Activated naive CD8-positive, alpha-beta T cell treated with anti-CD3 and anti-CD28 coated beads for 36 hours (primary cell): ENCODE measurements at regions not wholly inside any gene's neighbourhood (a gene's known extent, or its start where the extent isn't known, plus 50 kb on each side); places are given as distances from the start of the nearest gene placed in this dataset.
"Not testable (repeated sequence)": the region's sequence is repeated elsewhere in the genome, so short reads cannot be mapped to it uniquely, and the experiment has no call there.

ENCODE experiments used
- DNase-seq: peaks from one replicate; pipeline ENCODE4 v3.0.0; 2021
- H3K27ac Mint-ChIP-seq: one replicate; pipeline ENCODE4 v1.8.0; 2022; ENCODE audit warnings: mild to moderate bottlenecking, moderate library complexity, mixed read lengths
- H3K27me3 Mint-ChIP-seq: one replicate; pipeline ENCODE4 v1.8.0; 2022; ENCODE audit warnings: mild to moderate bottlenecking, mixed read lengths
- H3K36me3 Mint-ChIP-seq: one replicate; pipeline ENCODE4 v1.8.0; 2021; ENCODE audit warnings: mild to moderate bottlenecking, mixed read lengths
- H3K4me1 Mint-ChIP-seq: one replicate; pipeline ENCODE4 v1.8.0; 2021; ENCODE audit warnings: mixed read lengths
- H3K4me3 Mint-ChIP-seq: one replicate; pipeline ENCODE4 v1.8.0; 2022; ENCODE audit warnings: mild to moderate bottlenecking, moderate library complexity, mixed read lengths
- H3K9me3 Mint-ChIP-seq: one replicate; pipeline ENCODE4 v1.8.0; 2022; ENCODE audit warnings: mixed read lengths

DNA sequence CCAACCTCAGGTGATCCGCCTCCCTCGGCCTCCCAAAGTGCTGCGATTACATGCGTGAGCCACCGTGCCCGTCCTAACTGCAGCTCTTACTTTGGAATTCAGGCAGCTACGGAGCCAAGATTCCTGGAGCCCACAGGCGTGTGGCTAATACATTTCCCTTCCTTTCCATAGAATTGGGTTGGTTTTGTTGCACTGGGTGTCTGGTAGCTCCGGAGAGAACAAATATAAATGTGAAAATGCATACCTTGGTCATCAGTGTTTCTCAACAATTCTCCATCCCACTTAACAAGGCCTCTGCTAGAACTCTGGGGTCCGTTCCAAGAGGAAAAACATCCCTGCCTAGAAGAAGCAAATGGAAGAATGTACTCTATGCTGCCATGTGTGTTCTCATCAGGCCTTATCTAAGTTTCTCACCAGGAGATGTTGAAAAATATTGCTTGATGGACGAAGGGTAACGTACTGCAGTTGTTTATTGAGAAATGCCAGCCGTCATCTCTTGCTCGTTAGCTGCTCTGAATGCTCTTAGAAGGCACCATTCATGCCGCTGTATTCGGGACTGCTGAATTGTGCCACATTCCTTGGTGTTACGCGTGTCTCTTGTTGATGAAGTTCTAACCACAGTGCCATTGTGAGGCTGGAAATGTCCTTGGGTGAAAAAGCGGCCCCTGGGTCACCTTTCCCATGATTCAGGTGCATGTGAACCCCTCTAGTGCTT is 50.5 kb upstream of the CD99 start:
- H3K4me3 Mint-ChIP-seq, result no peak overlapping the region
- H3K27ac Mint-ChIP-seq, result no peak overlapping the region
- DNase-seq, result no peak

DNA sequence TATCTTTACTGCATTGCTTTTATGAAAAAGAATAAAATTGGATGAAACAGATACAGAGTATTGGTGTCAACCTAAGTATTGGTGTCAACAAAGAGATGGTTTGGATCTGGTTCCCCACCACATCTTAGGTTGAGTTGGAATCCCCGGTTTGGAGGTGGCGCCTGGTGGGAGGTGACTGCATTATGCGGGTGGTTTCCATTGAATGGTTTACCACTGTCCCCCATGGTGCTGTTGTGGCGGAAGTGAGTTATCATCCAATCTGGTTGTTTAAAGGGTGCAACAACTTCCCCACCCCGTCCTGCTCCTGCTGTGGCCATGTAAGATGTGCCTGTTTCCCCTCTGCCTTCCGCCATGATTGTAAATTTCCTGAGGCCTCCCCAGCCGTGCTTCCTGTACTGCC is 52.8 kb upstream of the CD99 start:
- Mint-ChIP-seq H3K4me1 (peaks cover 20% of the 10 kb centered on the region), H3K36me3 (peaks cover 30% of the 10 kb centered on the region), H3K27ac (peak overlapping the region; percentile 54), H3K27me3 (no peaks in the 10 kb centered on the region), H3K4me3 (peak overlapping the region; percentile 2), H3K9me3 (peaks cover 1% of the 10 kb centered on the region)
- DNase-seq, result peak; percentile 54

More for the DNA sequence above, 50.5 kb upstream of the CD99 start:
- Mint-ChIP-seq H3K9me3 (peaks cover 1% of the 10 kb centered on the region), H3K27me3 (no peaks in the 10 kb centered on the region), H3K4me1 (peaks cover 20% of the 10 kb centered on the region), H3K36me3 (peaks cover 32% of the 10 kb centered on the region)

DNA sequence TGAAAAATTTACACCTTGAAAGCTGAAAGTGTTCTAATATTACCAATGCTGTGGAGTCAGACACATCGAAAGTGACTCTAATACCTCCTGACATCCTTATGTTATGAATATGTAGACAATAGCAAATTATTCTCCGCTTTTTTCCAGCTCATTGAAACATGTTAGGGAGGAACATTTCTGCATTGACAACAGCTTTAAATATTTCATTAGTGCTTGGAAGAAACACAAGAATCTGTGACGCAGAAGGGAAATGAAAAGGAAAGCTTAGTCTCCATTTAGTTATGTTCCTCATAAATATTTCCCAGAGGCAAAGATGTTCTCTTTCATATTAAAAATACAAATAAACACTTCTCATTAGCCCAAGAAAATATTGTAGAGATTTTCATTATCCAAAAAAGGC is 55.8 kb upstream of the CD99 start:
- H3K4me1 Mint-ChIP-seq, result peaks cover 19% of the 10 kb centered on the region

DNA sequence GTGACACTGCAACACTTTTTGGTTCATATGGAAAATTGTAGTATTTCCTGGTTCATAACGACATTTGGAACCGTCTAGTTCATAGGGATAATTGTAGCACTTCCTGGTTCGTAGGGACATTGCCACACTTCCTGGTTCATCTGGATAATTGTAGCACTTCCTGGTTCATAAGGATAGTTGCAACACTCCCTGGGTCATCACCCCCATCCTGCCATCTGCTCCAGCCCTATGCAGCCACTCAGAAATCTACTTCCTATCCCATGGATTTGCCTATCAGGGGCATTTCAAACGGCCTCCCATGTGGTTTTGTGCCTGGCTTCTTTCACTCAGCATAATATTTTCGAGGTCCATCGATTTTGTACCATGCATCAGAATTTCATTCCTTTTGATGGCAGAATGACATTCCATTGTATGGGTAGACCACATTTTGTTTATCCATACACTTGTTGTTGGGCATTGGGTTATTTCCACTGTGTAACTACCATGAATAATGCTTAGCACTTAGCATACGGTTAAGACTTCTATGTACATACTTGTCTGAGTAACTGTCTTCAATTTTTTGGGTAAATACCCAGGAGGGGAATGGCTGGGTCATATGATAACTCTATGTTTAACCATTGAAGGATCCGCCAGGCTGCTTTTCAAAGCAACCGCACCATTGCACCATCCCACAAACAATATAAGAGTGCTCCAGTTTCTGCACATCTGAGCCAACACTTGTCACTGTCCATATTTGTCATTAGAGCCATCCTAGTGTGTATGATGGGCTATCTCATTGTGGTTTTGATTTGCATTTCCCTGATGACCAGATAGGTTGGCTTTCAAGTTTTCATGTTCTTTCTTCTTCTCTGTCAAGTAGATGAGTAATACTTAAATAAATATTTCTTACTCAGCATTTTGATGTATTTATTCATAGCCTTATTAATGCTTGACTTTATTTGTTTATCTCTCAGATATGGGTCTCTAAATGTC is 58.3 kb upstream of the CD99 start:
- no peaks in the 10 kb centered on the region for H3K27me3 Mint-ChIP-seq
- peaks cover 30% of the 10 kb centered on the region for H3K4me1 Mint-ChIP-seq
- H3K27ac Mint-ChIP-seq, result no peak overlapping the region
- no peak overlapping the region for H3K4me3 Mint-ChIP-seq
- H3K9me3 Mint-ChIP-seq, result peaks cover 40% of the 10 kb centered on the region
- H3K36me3 Mint-ChIP-seq, result peaks cover 56% of the 10 kb centered on the region
- DNase-seq, result no peak

More for the DNA sequence above, 55.8 kb upstream of the CD99 start:
- H3K27me3 Mint-ChIP-seq, result no peaks in the 10 kb centered on the region
- peaks cover 23% of the 10 kb centered on the region for H3K9me3 Mint-ChIP-seq
- no peak overlapping the region for H3K4me3 Mint-ChIP-seq
- no peak overlapping the region for H3K27ac Mint-ChIP-seq
- DNase-seq, result no peak
- peaks cover 52% of the 10 kb centered on the region for H3K36me3 Mint-ChIP-seq

DNA sequence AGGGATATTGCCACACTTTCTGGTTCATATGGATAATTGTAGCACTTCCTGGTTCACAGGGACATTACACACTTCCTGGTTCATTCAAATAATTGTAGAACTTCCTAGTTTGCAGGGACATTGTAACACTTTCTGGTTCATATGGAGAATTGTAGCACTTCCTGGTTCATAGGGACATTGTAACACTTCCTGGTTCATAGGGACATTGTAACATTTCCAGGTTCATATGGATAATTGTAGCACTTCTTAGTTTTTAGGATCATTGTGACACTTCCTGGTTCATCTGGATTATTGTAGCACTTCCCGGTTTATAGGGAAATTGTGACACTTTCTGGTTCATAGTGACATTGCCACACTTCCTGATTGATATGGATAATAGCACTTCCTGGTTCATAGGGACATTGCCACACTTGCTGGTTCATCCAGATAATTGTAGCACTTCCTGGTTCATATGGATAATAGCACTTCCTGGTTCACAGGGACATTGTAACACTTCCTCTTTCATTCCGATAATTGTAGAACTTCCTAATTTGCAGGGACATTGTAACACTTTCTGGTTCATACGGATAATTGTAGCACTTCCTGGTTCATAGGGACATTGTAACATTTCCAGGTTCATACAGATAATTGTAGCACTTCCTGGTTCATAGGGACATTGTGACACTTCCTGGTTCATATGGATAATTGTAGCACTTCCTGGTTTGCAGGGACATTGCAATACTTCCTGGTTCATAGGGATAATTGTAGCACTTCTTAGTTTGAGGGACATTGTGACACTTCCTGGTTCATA is 59.2 kb upstream of the CD99 start:
- Mint-ChIP-seq H3K4me3 (no peak overlapping the region), H3K9me3 (peaks cover 40% of the 10 kb centered on the region), H3K27ac (peak overlapping the region; percentile 89), H3K36me3 (peaks cover 60% of the 10 kb centered on the region), H3K4me1 (peaks cover 34% of the 10 kb centered on the region), H3K27me3 (no peaks in the 10 kb centered on the region)
- no peak for DNase-seq

DNA sequence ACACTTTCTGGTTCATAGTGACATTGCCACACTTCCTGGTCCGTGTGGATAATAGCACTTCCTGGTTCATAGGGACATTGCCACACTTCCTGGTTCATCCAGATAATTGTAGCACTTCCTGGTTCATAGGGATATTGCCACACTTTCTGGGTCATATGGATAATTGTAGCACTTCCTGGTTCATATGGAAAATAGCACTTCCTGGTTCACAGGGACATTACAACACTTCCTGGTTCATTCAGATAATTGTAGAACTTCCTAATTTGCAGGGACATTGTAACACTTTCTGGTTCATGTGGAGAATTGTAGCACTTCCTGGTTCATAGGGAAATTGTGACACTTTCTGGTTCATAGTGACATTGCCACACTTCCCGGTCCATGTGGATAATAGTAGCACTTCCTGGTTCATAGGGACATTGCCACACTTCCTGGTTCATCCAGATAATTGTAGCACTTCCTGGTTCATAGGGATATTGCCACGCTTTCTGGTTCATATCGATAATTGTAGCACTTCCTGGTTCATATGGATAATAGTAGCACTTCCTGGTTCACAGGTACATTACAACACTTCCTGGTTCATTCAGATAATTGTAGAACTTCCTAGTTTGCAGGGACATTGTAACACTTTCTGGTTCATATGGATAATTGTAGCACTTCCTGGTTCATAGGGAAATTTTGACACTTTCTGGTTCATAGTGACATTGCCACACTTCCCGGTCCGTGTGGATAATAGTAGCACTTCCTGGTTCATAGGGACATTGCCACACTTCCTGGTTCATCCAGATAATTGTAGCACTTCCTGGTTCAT is 60.0 kb upstream of the CD99 start:
- H3K4me3 Mint-ChIP-seq, H3K27me3 Mint-ChIP-seq, DNase-seq: not testable (repeated sequence)
- H3K4me1 Mint-ChIP-seq, result peaks cover 34% of the 10 kb centered on the region
- peak overlapping the region; percentile 89 for H3K27ac Mint-ChIP-seq
- peaks cover 67% of the 10 kb centered on the region for H3K36me3 Mint-ChIP-seq
- H3K9me3 Mint-ChIP-seq, result peaks cover 40% of the 10 kb centered on the region

DNA sequence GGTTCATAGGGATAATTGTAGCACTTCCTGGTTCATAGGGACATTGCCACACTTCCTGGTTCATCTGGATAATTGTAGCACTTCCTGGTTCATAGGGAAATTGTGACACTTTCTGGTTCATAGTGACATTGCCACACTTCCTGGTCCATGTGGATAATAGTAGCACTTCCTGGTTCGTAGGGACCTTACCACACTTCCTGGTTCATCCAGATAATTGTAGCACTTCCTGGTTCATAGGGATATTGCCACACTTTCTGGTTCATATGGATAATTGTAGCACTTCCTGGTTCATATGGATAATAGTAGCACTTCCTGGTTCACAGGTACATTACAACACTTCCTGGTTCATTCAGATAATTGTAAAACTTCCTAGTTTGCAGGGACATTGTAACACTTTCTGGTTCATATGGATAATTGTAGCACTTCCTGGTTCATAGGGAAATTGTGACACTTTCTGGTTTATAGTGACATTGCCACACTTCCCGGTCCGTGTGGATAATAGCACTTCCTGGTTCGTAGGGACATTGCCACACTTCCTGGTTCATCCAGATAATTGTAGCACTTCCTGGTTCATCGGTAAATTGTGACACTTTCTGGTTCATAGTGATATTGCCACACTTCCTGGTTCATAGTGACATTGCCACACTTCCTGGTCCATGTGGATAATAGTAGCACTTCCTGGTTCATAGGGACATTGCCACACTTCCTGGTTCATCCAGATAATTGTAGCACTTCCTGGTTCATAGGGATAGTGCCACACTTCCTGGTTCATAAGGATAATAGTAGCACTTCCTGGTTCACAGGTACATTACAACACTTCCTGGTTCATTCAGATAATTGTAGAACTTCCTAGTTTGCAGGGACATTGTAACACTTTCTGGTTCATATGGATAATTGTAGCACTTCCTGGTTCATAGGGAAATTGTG is 60.8 kb upstream of the CD99 start:
- peaks cover 40% of the 10 kb centered on the region for H3K9me3 Mint-ChIP-seq
- H3K36me3 Mint-ChIP-seq, result peaks cover 70% of the 10 kb centered on the region
- H3K4me1 Mint-ChIP-seq, result peaks cover 34% of the 10 kb centered on the region
- not testable (repeated sequence) for H3K27me3 Mint-ChIP-seq
- peak overlapping the region; percentile 51 for H3K4me3 Mint-ChIP-seq
- DNase-seq, result peak; percentile 15
- H3K27ac Mint-ChIP-seq, result peak overlapping the region; percentile 89

DNA sequence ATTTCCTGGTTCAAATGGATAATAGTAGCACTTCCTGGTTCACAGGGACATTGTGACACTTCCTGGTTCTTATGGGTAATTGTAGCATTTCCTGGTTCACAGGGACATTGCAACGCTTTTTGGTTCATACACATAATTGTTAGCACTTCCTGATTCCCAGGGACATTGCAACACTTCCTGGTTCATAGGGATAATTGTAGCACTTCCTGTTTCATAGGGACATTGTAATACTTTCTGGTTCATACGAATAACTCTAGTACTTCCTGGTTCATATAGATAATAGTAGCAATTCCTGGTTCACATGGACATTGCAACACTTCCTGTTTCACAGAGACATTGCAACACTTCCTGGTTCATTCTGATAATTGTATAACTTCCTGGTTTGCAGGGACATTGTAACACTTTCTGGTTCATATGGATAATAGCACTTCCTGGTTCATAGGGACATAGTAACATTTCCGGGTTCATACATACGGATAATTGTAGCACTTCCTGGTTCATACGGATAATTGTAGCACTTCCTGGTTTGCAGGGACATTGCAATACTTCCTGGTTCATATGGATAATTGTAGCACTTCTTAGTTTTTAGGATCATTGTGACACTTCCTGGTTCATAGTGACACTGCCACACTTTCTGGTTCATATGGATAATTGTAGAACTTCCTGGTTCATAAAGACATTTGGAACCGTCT is 61.6 kb upstream of the CD99 start:
- Mint-ChIP-seq H3K4me1 (peaks cover 34% of the 10 kb centered on the region), H3K36me3 (peaks cover 77% of the 10 kb centered on the region), H3K4me3 (peak overlapping the region; percentile 51), H3K27me3 (no peaks in the 10 kb centered on the region), H3K9me3 (peaks cover 40% of the 10 kb centered on the region), H3K27ac (peak overlapping the region; percentile 89)
- DNase-seq, result no peak

DNA sequence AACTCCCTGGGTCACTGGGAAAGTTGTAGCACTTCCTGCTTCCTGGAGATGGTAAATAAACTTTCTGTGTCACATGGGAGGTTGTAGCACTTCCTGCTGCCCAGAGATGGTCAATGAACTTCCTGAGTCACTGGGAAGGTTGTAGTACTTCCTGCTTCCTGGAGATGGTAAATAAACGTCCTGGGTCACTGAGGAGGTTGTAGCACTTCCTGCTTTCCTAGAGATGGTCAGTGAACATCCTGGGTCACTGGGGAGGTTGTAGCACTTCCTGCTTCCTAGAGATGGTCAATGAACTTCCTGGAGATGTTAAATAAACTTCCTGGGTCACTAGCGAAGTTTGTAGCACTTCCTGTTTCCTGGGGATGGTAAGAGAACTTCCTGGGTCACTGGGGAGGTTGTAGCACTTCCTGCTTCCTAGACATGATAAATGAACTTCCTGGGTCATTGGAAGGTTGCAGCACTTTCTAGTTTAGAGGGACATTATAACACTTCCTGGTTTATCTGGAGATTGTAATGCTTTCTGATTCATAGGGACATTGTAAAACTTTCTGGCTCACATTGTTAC is 62.3 kb upstream of the CD99 start:
- peaks cover 77% of the 10 kb centered on the region for H3K36me3 Mint-ChIP-seq
- peak overlapping the region; percentile 51 for H3K4me3 Mint-ChIP-seq
- no peak for DNase-seq
- peaks cover 40% of the 10 kb centered on the region for H3K9me3 Mint-ChIP-seq
- H3K4me1 Mint-ChIP-seq, result peaks cover 34% of the 10 kb centered on the region
- H3K27ac Mint-ChIP-seq, result peak overlapping the region; percentile 89
- no peaks in the 10 kb centered on the region for H3K27me3 Mint-ChIP-seq

DNA sequence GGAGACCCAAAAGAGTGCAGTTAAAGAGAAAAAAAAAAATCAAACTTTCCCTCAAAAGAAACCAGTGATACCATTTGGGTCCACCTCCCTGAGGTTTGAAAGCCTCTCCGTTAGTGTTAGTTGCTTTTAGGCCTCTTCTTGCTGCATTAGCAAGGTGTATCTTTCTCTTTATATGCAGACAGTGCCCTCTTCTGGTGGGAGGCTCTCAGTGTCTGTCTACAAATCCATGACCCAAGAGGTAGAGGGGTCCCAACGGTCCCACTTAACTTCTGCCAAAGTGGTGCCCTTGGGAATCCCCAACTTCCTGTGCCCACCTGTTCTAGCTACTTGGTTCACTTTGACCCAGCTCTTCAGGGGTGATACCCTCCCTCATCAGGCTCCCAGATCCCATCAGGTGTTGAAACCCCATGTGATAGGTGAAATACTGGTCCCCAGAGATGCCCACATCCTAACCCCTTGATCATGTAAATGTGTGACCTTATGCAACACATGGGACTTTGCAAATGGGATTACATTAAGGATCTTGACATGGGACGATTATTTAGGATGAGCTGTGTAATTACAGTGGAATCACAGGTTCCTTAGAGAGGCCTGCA is 63.7 kb upstream of the CD99 start:
- Mint-ChIP-seq H3K36me3 (peaks cover 81% of the 10 kb centered on the region), H3K4me3 (no peak overlapping the region), H3K27me3 (no peaks in the 10 kb centered on the region), H3K4me1 (peaks cover 34% of the 10 kb centered on the region), H3K27ac (peak overlapping the region; percentile 17), H3K9me3 (peaks cover 36% of the 10 kb centered on the region)
- peak; percentile 36 for DNase-seq

DNA sequence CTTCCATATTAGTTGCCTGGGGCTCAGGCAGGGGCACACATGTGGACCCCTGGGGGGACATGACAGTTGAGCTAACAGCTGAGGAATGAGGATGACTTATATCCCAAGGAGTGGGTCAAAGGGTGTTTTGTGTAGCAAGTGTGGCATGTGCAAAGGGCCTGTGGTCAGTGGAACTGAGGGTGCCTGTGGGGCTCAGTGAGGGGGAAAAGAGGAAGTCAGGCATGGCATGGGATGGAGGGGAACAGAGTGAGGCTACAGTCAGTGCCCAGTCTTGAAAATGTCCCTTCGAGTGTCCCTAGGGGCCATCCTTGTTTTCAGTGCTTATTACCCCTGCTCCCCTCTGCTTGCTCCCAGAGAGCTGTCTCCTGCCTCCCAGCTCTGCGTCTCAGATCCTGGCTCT is 64.3 kb upstream of the CD99 start:
- no peak for DNase-seq
- Mint-ChIP-seq H3K27me3 (no peaks in the 10 kb centered on the region), H3K9me3 (peaks cover 31% of the 10 kb centered on the region), H3K4me1 (peaks cover 34% of the 10 kb centered on the region), H3K27ac (no peak overlapping the region), H3K4me3 (no peak overlapping the region), H3K36me3 (peaks cover 79% of the 10 kb centered on the region)

DNA sequence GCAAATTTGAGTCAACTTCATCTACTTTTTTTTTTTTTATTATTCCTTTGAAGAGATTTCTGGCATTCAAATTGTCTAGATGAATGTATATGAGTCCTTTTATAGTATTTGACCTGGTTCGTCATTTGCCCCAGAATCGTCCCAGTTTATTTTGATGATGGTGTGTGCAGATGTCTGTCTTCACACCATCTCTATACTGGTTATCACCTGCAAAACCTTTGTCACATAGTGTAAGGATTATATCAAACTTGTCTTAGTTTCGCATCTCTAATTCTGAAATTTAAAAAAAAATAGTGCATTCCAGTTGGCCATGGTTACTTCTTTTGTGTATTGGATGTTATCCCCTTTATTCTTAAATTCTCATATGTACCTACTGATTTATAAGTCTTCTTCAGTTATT is 70.5 kb upstream of the CD99 start:
- Mint-ChIP-seq H3K36me3 (peaks cover 47% of the 10 kb centered on the region), H3K9me3 (no peaks in the 10 kb centered on the region), H3K4me1 (peaks cover 5% of the 10 kb centered on the region), H3K4me3 (no peak overlapping the region), H3K27me3 (no peaks in the 10 kb centered on the region), H3K27ac (no peak overlapping the region)
- DNase-seq, result no peak
